Hematopoietic multipotent progenitor cell treated with erythropoietin and hydrocortisone succinate and interleukin-3 and kit ligand, for 15 days (in vitro differentiated cells): ENCODE measurements at regions not wholly inside any gene's neighbourhood (a gene's known extent, or its start where the extent isn't known, plus 50 kb on each side); places are given as distances from the start of the nearest gene placed in this dataset.

ENCODE experiments used
- DNase-seq: peaks from one replicate; pipeline ENCODE4 v3.0.0-alpha.2; 2015; ENCODE audit warnings: low spot score

DNA sequence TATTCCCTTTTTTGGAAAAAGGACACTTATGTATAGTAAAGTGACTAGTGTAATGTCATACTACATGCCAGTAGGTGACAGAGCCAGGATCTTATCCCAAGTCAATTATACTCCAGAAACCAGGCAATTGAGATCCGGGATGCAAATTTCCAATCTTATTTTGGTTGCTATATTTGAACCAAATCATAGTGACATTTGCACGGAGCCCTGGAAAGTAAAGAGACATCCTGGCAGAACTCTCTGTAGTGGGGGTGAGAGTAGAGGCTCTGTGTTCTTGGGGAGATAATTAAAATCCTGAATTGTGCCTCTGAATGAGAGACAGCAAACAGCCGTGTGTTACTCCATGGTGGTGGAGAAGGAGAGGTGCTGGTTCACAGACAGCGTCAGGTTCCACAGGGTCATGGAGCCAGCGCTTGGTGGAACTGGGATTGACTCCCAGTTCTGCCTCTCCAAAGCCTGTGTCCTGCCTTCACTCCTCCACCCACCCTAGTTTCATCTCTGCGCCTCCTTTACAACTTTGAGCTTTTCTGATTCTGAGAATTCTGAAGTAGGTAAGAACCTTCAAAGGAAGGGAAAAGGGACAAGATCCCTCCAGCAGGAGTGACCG is 432.3 kb downstream of the PTPRU start:
- DNase-seq: no peak

DNA sequence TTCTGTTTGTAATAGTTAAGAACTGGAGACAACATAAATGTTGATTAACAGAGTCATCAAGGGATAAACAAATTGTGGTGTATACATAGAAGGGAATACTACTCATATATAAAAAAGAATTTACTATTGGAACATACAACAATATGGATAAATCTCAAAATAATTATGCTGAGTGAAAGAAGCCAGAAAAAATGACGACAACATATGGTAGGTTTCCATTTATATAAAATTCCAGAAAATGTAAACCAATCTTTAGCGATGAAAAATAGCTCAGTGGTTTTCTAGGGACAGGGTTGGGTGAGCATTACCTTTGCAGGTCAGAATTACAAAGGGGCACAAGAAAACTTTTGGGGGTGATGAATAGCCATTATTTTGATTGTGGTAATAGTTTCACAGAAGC is 431.6 kb downstream of the PTPRU start:
- DNase-seq: no peak

GRCh38 chr1:29664711-29665110 is 428.4 kb downstream of the PTPRU start:
- DNase-seq: no peak

- DNase-seq: no peak
Observed at GRCh38 chr1:29658688-29659087, 422.4 kb downstream of the PTPRU start.

GRCh38 chr1:29657816-29658215 is 421.5 kb downstream of the PTPRU start:
- DNase-seq: no peak

- no peak for DNase-seq
Observed at GRCh38 chr1:29655945-29656850, 419.9 kb downstream of the PTPRU start.

- no peak for DNase-seq
Observed at GRCh38 chr1:29655145-29655544, 418.8 kb downstream of the PTPRU start.

GRCh38 chr1:29653886-29654450 is 417.6 kb downstream of the PTPRU start:
- DNase-seq: no peak

GRCh38 chr1:29653034-29653810 is 416.9 kb downstream of the PTPRU start:
- DNase-seq: no peak

DNA sequence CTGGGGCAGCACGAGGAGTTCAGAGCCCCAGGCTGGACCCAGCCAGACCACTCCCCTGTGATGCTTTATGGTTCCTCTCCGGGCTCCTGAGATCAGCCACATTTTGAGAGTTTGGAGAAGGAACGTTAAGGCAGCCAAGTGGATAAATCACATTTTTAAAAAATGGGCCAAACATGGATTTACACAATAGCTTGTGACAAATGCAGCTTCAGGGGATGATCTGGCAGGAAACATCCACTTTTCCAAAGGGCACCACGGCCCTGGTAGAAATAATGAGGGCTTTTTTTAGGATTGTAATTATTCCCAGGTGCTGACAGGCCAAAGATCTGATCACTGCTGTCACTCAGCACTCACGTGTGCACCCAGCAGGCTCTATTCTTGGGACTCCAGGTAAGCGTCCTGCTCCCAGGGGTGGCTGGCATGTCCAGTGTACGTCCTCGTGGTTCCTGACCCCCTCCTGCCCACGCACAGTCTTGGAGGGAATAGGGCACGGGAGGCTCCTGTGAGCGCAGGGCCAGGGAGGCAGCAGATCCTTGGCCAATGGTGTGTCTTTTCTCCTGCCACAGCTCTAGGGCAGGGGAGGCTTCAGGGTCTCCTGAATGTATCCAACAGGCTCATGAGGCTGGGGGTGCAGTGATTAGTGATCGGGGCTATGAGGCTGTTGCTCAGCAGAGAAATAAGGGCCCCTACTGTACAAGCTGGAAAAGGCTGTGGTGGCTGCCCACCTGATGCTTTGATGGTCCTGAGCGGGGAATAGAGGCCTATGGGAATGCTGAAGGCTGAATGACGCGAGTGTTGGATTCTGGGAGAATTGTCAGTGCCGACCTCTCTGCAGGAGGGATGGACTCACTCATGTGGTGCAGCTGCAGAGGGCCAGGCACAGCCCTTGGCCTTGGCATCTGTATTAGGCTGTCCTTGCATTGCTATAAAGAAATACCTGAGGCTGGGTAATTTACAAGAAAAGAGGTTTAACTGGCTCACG is 415.7 kb downstream of the PTPRU start:
- no peak for DNase-seq

GRCh38 chr1:29651246-29651645 is 414.9 kb downstream of the PTPRU start:
- DNase-seq: no peak

GRCh38 chr1:29650476-29650875 is 414.2 kb downstream of the PTPRU start:
- no peak for DNase-seq

GRCh38 chr1:29650041-29650400 is 413.7 kb downstream of the PTPRU start:
- no peak for DNase-seq

GRCh38 chr1:29649189-29650040 is 413.1 kb downstream of the PTPRU start:
- no peak for DNase-seq

DNA sequence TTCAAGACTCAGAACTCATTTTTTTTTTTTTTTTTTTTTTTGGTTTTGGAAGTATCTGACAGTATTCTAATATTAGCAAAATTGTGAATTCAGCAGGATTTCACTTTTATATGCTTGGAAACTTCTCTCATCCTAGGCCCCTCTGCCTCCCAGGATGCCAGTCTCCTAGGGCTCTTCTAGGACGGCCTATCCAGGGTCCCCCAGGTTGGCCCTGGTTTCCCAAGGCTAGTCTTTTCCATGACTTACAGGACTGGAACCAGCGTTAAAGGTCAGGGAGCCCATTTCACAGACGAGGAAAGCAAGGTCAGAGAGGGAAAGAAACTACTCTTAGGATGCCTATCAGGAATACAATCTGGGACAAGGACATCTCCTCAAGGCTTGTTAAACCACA is 412.5 kb downstream of the PTPRU start:
- no peak for DNase-seq

GRCh38 chr1:29648026-29648425 is 411.7 kb downstream of the PTPRU start:
- no peak for DNase-seq

DNA sequence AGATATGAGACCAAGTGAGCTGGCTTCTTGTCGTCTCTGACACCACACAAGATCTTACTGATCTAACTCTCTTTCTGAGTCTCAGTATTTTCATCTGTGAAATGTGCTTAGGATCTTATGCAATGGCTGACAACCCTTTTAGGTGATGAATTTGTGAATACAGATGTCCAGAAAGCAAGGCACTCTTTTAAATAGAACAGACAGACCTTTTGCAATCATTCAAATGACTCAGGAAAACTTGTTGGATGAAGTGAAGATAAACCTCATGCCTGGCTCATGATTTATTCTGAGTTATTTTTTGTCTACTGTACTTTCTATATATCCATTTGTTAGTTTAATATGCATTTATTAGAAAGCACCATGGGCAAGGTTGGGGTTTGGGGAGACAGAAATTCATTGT is 411.3 kb downstream of the PTPRU start:
- no peak for DNase-seq

GRCh38 chr1:29646161-29646775 is 409.9 kb downstream of the PTPRU start:
- DNase-seq: no peak

DNA sequence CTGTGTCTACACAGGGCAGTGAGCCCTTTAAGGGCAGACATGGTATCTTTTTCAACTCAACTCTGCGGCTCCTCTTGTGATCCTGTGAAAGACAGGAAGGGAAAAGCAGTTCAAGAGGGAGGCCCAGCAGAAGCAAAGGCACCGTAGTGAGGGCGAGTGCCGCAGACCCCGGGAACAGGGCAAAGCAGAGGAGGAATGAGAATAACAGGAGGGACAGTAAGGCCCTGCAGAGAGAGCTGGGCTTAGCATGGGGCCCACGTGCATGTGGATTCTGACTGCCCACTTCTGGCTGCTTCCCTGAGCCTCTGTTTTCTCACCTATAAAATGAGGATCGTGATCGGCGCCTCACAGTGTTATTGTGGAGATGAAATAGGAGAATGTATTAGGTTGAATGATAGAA is 409.3 kb downstream of the PTPRU start:
- no peak for DNase-seq

GRCh38 chr1:29644812-29645211 is 408.5 kb downstream of the PTPRU start:
- no peak for DNase-seq
